SK-N-SH (cell line): ENCODE measurements at regions not wholly inside any gene's neighbourhood (a gene's known extent, or its start where the extent isn't known, plus 50 kb on each side); places are given as distances from the start of the nearest gene placed in this dataset.
A peak's percentile ranks its signal among the peaks of the same experiment; 100 is the strongest.

Experiments used
- ELF1 ChIP-seq: IDR thresholded peaks from 2 replicates; pipeline ENCODE4 v1.4.0; 2012
- EP300 ChIP-seq, 2 experiments: IDR thresholded peaks; 2 replicates each; pipeline versions ENCODE4 v1.4.0 to v1.6.1; 2012; ENCODE audit warnings: borderline replicate concordance in 1 of 2, low read depth in 1 of 2, low read length in 1 of 2
- EZH2phosphoT487 ChIP-seq: fragments of 200-600 bp; sonication (generic); IDR thresholded peaks from 2 replicates; pipeline ENCODE4 v1.6.1; 2017; ENCODE audit warnings: low read depth, mixed run types, mild to moderate bottlenecking, antibody characterized with exemption, moderate library complexity, borderline replicate concordance
- GABPA ChIP-seq: IDR thresholded peaks from 2 replicates; pipeline ENCODE4 v1.4.0; 2012; ENCODE audit warnings: low read depth, mild to moderate bottlenecking
- GATA2 ChIP-seq: sonication (generic); formaldehyde crosslinking; IDR thresholded peaks from 2 replicates; pipeline ENCODE4 v1.5.0; 2020; ENCODE audit warnings: mild to moderate bottlenecking, missing genetic modification reagents
- IRF3 ChIP-seq: fragments of 150-350 bp; IDR thresholded peaks from 2 replicates; pipeline ENCODE4 v1.6.1; 2016; ENCODE audit warnings: mild to moderate bottlenecking, low read depth, low read length
- MAX ChIP-seq: IDR thresholded peaks from 2 replicates; pipeline ENCODE4 v1.4.0; 2012; ENCODE audit warnings: low read depth
- MEF2A ChIP-seq: IDR thresholded peaks from 2 replicates; pipeline ENCODE4 v1.4.0; 2012; ENCODE audit warnings: low read depth, borderline replicate concordance
- MXI1 ChIP-seq: IDR thresholded peaks from 2 replicates; pipeline ENCODE4 v1.6.1; 2012; ENCODE audit warnings: mild to moderate bottlenecking, low read depth, low read length, improper control_type of control experiment
- NFIC ChIP-seq: IDR thresholded peaks from 2 replicates; pipeline ENCODE4 v1.4.0; 2012; ENCODE audit warnings: borderline replicate concordance
- REST ChIP-seq: IDR thresholded peaks from 2 replicates; pipeline ENCODE4 v1.6.1; 2012; ENCODE audit warnings: mild to moderate bottlenecking, low read depth, low read length, moderate library complexity
- RFX5 ChIP-seq: IDR thresholded peaks from 2 replicates; pipeline ENCODE4 v1.6.1; 2012; ENCODE audit warnings: mild to moderate bottlenecking, improper control_type of control experiment, low read length
- RXRA ChIP-seq: IDR thresholded peaks from 2 replicates; pipeline ENCODE4 v1.4.0; 2012; ENCODE audit warnings: low read depth, mild to moderate bottlenecking, borderline replicate concordance
- SMC3 ChIP-seq: IDR thresholded peaks from 2 replicates; pipeline ENCODE4 v1.6.1; 2012; ENCODE audit warnings: low read depth, low read length, improper control_type of control experiment
- TAF1 ChIP-seq: IDR thresholded peaks from 2 replicates; pipeline ENCODE4 v1.6.1; 2012; ENCODE audit warnings: low read depth, mild to moderate bottlenecking, low read length, moderate library complexity, borderline replicate concordance
- TEAD4 ChIP-seq: IDR thresholded peaks from 2 replicates; pipeline ENCODE4 v1.4.0; 2012; ENCODE audit warnings: mild to moderate bottlenecking, borderline replicate concordance; ENCODE audit not compliant: insufficient read depth
- USF1 ChIP-seq: IDR thresholded peaks from 2 replicates; pipeline ENCODE4 v1.4.0; 2012; ENCODE audit warnings: low read depth, borderline replicate concordance
- ZBTB33 ChIP-seq: IDR thresholded peaks from 2 replicates; pipeline ENCODE4 v1.4.0; 2012; ENCODE audit warnings: low read depth, borderline replicate concordance

- TF ChIP-seq MEF2A (peak; percentile 31; the same call in 1 of the 2 replicates), MAX (peak; percentile 56; the same call in 1 of the 2 replicates), REST (no peak), ZBTB33 (no peak), EP300 (IDR thresholded peaks at IDR 0.05; ENCODE audit: borderline replicate concordance in 1 of 2, low read depth in 1 of 2, low read length in 1 of 2) (peak in 1 of 2 experiments; percentile 52; a peak in 2 of 4 replicates), RXRA (peak; percentile 55; the same call in 1 of the 2 replicates), RFX5 (no peak), ELF1 (no peak), IRF3 (no peak), MXI1 (no peak), TAF1 (no peak), GATA2 (no peak), GABPA (no peak), NFIC (peak; percentile 31; the same call in 1 of the 2 replicates), TEAD4 (no peak), USF1 (no peak), SMC3 (no peak), EZH2phosphoT487 (no peak)
- TF ChIP-seq, all 33 proteins: peak for 11
Observed at GRCh38 chr10:4280461-4281189, 495.6 kb upstream of the KLF6 start (continued).
